GM21390 (cell line): ENCODE measurements at regions not wholly inside any gene's neighbourhood (a gene's known extent, or its start where the extent isn't known, plus 50 kb on each side); places are given as distances from the start of the nearest gene placed in this dataset.

ENCODE experiments used
- ATAC-seq: cut with Tn5 transposase; IDR thresholded peaks from one replicate; pipeline ENCODE4 v1.9.1; 2021; ENCODE audit not compliant: unreplicated experiment

DNA sequence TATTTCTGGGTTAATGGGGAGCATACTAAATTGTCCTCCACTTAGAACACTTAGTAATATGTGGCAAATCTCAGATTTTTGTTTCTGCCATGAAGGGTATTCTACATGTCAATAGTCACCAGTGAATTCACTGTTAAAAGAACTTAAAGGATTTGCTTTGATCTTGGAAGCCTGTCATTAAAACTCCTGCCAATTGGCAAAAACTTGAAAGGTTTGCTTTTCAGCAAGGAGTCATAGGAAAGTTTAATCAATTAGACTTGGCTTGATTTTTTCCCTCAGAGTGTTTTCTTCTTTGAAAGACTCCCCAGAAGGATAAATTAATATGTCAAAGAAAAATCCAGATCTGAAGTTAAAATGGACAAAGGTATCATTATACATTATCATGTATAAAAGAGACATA lies 671.9 kb upstream of the PKDCC start:
- ATAC-seq = no peak

DNA sequence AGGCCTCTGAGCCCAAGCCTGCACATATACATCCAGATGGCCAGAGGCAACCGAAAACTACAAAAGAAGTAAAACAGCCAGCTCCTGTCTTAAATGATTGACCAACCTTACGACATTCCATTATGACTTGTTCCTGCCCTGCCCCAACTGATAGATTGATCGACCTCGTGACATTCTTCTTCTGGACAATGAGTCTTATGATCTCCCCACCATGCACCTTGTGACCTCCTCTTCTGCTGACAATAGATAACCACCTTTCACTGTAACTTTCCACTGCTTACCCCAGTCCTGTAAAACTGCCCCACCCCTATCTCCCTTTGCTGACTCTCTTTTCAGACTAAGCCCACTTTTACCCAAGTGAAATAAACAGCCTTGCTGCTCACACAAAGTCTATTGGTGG lies 670.0 kb upstream of the PKDCC start:
- no peak for ATAC-seq

DNA sequence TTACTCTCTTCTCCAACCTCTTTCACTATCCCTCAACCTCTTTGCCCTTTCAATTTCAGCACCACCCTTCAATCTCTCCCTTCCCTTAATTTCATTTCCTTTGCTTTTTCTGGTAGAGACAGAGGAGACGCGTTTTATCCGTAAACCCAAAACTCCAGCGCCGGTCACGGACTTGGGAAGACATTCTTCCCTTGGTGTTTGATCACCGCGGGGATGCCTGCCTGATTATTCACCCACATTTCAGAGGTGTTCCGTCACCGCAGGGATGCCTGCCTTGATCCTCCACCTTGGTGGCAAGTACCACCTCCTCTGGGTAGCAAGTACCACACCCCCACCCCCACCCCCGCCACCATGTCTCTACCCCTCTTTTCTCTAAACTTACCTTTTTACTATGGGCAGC lies 669.4 kb upstream of the PKDCC start:
- no peak for ATAC-seq

DNA sequence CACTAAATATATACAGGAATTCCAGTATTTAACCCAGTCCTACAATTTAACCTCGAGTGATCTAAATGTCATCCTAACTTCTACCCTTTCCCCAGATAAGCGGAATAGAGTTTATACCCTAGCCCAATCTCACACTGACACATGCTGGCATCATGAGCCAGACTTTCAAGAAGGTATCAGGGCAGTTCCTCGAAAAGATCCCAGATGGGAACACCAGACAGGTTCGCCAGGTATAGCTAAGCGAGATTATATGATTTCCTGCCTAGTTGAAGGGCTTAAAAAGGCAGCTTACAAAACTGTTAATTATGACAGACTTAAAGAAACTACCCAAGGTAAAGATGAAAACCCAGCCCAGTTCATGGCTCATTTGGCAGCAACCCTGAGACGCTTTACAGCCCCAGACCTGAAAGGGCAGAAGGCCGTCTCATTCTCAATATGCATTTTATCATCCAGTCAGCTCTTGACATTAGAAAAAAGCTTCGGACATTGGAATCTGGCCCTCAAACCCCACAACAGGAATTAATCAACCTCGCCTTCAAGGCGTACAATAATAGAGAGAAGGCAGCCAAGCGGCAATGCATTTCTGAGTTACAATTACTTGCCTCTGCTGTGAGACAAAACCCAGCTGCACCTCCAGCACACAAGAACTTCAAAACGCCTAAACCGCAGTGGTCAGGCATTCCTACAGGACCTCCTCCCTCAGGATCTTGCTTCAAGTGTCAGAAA lies 668.2 kb upstream of the PKDCC start:
- ATAC-seq = no peak

DNA sequence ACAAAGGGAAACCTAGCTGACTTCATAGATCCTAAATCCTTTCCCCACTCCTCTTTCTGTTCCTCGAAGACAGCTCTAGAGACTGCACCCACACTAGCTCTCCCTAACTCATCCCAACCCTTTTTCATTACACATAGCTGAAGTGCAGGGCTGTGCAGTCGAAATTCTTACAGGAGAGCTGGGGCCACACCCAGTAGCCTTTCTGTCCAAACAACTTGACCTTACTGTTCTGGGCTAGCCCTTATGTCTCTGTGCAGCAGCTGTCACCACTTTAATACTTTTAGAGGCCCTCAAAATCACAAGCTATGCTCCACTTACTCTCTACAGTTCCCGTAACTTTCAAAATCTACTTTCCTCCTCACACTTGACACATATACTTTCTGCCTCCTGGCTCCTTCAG lies 666.1 kb upstream of the PKDCC start:
- ATAC-seq = no peak

DNA sequence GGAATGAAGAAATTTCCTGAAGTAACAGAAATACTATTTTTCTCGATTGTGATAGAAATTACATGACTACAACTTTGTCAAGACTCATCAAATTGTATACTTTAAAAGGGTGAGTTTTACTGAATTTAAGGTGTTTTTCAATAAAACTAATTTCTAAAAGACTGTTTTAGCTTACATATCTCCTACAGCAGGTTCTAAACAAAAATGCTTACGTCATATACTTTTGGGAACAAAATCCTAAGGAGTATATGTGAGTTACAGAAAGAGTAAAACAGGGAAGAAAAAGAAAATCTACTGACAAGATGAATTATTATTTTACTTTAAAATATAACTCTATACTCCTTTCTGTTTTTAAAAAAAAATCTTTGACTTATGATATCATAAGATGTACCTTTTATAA lies 660.3 kb upstream of the PKDCC start:
- ATAC-seq = no peak

DNA sequence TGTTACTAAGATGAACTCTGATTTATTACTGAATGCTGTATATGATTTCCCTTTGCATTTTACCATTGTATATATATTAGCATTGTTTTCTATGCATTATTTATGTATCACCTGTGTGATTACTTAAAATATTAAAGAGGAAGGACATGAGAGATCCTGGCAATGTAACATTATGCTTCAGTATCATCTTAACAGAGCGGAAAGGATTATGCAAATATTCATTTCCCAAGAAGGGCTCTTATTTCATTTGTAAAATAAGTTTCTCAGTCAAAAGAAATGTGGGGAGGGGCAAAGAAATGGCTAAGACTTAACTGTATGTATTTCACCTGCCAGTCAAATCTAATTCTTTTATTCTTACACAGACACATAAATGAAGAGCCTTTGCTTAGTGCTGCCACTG lies 654.2 kb upstream of the PKDCC start:
- ATAC-seq = no peak

DNA sequence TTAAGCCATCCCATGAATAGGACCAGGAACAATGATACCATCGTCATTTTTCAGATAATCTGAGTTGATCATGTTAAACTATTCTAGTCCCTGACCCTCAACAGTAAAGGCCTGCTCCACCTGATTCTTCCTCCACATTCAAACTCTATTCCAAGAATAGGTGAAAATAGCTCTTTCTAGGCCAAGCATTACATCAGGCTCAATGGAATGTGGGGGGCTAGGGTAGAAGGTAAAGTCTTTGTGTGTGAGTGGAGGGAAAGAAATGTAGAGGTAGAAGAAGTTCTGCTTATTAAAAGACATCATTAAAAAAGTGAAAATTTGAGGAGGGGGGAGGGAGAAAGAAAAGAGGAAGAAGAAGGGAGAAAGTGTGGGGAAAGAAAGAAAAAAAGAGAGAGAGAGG lies 653.3 kb upstream of the PKDCC start:
- no peak for ATAC-seq

DNA sequence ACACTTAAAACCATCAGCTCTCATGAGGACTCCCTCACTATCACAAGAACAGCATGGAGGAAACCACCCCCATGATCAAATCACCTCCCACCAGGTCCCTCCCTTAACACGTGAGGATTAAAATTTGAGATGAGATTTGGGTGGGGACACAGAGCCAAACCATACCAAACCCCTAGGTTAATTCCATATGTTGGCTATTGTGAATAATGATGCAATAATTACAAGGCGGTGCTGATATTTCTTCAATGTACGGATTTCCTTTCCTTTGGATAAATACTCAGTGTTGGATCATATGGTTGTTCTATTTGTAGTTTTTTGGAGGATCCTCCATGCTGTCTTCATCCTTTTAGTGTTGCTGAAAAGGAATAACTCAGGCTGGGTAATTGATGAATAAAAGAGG lies 652.1 kb upstream of the PKDCC start:
- ATAC-seq = no peak

DNA sequence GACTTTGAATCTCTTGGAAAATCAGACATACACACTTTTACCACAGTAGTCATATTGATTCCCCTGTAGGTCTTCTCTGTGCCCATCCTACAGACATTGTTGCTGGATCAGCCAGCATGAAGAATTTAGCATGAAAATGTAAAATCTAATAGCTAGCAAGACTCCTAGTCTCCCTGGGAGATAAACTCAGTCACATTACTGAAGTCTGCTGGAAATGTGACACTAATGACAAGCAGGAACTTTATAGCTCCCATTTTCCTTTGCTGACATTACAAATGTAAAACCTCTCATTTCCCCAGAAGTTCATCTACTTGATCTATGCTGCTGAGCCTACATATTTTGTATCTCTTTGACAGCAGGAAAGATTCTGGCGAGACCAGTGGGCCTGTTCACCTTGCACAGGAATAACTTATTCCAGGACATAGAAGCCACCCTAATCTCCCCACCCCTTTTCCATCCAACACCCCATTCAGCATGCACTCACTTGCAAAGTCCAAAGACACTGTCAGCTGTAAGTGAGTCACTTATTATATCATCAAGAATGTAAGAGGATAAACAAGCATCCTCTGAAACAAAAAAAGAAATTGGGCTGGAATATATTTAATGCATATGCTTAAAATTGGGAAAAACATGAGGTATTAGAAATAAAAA lies 648.3 kb upstream of the PKDCC start:
- ATAC-seq = no peak

DNA sequence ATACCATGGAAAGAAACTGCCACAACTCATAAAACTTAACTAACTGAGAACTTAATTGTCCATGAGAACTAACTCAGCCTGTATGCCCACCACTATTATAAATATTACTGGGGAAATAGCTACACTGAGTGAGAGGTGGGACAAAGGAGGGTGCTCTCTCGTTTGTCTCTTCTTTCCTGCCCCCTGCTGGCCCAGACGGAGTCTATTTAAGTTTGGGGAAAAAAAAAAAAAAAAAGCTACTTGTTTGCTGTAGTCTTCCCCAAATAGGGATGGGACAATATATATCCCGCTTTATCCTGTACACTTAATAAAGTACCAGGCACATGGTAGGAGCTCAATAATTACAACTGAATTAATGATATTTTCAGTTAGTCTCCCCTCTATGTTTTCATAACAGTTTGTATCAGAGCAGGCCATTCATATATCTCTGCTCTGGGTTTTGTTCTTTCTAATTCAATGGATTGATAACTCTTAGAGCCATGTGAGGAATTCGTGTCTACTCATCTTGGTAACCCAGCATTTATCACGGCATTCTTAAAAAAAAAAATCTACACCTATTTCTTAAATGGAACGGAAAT lies 647.6 kb upstream of the PKDCC start:
- ATAC-seq = no peak

DNA sequence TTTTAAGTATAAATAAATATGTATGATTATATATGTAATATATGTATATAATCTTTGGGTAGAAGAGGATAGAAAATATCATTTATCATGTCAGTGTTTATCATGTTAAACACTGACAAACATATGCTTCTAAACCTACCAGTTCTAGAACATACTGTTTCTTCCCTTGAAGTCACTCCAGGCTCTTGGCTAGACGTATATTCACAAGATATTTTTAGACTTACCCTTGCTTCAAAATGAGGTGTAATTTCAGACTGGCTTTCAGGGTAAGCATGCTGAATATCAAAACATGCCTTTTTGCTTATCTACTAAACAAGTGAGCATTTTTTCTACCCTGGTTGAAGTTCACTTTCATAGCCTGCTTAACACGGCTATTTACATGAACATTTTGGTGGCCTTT lies 642.4 kb upstream of the PKDCC start:
- ATAC-seq = no peak

DNA sequence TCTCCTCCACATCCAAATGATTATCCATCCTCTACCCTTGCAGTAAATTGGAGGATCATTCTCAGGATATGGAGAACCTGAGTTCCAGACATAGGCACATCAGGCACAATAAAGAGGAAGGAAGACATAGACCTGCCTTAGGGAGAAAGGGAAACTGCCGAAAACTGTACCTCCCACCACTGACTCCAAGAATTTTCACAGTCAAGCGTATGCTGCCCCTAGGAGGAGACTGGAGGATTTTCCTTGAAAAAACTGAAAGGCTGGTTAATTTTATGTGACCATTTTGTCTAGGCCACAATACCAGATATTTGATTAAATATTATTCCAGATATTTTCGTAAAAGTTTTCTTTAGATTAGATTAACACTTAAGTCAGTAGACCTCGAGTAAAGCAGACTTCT lies 638.5 kb upstream of the PKDCC start:
- no peak for ATAC-seq

DNA sequence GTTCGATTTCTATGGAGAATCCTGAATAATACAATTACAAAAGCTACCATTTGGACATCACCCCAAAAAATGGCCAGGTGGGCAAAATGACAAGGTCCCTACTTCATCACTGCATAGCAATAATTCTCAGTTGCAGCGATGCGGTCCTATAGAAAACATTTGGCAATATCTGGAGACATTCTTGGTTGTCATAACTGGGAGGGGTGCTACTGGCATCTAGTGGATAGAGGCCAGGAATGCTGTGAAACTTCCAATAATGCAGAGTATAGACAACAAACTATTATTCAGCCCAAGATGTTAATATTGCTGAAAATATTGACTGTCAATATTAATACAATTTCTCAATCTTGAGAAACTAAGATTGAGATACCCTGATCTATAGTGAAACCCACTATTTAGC lies 637.8 kb upstream of the PKDCC start:
- ATAC-seq = no peak

DNA sequence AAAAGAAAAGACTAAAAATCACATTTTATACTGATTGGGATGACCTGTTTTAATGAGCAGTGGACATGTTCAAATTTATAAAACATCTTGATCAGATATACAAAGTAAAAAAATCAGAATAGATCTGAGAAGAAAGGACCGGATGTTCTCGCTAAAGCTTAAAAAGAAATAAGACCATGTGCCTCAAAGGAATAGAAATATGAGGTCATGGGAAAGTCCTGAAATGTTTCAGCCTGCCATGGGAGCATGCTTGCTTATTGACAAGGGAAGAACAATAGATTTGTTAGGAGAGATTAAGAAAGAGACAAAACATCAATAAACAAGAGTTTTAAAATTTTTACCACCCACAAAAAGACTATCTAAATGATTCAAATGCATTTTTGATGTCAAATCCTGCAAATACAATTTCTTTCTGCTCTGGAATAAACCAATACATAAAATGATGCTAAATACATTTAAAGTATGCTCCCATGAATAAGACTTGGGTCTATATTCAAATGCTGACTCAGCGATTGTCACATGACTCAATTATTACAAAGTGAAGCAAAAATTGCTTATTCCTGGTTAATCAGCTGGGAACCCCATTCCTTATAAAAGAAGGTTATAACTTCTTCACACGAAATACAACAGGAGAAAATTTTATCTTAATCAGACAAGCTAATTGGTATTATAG lies 633.9 kb upstream of the PKDCC start:
- no peak for ATAC-seq

DNA sequence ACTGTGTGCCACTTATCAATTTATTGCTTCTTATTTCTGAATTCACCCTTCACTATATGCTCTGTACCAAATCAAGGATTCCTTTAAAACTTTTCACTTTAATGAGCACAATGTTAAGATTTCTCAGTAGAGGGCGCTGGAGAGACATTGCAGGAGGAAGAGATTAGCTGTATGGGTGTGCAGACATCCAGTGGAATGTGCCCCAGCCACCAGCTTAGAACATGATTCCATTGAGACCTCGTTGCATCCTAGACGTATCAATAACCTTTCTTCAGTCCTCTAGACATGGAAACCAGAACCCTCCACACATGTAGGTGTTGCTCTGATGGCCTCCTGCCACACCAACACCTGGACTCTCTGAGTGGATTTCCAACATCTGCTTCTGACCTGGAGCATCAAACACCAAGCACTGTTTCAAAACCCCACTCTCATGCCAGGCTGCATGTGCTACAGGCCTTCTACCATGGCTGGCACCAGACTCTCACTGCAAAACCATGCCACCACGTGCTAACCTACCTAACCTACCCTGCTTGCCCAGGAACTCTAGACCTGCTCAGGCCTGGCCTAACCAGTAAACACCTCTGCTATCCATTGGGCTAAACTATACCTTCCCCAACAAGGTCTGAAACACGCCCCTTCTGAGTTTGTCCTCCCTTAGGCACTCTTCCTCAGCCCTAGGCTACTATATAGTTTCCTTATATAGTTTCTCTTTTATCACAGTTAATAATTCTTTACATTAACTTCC lies 633.2 kb upstream of the PKDCC start:
- ATAC-seq = peak; percentile 70

DNA sequence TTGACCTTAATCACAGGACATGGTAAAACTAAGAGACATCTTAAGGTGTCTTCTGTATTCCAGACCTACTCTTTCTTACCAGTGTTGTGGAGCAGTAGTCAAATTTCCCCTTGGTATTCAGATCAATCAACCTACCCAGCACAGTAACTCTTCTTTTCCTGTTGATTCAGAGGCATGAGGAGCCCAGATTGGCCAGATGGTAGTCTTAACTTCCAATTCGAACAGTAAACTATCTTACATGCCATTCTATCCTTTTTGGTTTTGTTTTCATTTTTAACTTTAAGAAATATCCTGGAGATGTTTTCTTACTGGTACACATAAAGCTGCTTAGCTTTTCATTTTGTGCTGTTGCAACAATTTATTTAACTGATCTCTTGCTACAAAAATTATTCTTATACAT lies 630.3 kb upstream of the PKDCC start:
- ATAC-seq = no peak

DNA sequence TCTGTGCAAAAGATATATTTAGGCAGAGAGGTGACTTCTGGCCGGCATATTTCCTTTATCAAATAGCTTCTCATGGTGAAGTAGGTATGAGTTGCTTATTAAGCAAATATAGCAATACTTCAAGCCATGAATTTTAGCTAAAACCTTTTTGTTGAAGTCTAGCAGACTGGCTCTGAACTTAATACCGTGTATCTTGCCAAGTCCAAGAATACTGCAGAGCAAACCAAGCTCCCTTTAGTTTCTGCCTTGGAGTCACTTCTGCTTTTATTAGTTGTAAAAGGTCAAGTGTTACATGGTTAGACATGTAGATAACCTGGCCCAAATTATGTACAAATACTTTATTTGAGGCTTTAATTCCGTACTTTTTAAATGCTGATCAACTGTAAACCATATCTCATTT lies 627.6 kb upstream of the PKDCC start:
- ATAC-seq = no peak

DNA sequence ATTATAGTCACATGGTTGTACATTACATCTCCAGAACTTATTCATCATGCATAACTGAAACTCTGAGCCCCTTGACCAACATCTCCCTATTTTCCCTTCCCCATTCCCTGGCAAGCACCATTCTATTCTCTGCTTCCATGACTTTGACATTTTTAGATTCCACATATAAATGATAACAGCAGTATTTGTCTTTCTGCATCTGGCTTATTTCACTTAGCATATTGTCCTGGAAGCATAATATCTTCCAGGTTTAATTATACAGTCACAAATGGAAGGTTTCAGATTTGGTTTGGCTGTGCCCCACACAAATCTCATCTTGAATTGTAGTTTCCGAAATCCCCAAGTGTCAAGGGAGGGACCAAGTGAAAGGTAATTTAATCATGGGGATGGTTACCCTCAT lies 626.9 kb upstream of the PKDCC start:
- no peak for ATAC-seq

DNA sequence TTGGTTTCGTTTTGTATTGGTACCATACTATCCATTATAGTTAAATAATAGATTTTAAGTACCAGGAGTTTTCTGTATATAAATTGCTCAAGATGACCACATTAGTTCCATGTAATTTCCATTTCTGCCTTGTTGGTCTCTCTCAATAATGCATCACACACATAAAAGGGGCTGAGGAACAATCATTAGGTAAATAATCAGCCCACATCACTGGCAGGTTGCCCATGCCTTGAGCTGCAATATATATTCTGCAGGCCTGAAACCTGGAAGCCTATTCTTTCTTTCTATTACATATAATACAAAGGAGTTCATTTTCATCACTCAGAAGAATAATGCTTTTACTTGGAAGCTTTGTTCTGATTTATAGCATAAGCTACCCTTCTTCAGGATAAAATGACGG lies 616.1 kb upstream of the PKDCC start:
- ATAC-seq = no peak

DNA sequence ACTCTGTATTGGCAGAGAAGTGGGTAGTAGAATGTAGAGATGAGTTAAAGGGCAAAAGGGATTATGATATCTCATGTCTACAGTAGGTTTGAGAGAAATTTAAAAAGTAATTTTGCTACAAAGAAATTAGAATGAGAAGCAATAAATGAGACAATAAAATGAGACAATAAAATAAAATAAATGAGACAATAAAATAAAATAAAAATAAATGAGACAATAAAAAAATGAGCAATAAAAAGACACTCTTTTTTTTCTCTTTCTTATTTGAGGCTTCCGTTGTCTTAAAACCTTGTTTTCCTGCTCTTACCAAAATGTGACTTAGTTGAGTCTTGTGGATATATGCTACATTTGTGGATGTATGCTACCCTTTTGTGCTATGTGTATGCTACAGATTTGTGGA lies 615.4 kb upstream of the PKDCC start:
- no peak for ATAC-seq
